B cell (primary cell): ENCODE measurements at regions not wholly inside any gene's neighbourhood (a gene's known extent, or its start where the extent isn't known, plus 50 kb on each side); places are given as distances from the start of the nearest gene placed in this dataset.

Experiments
- ATAC-seq: fragments of 200-7000 bp; cut with Tn5 transposase; one replicate; pipeline ENCODE4 v1.10.0; 2021; ENCODE audit warnings: low read depth, mild to moderate bottlenecking, moderate number of reproducible peaks, moderate library complexity
- CTCF ChIA-PET: fragments of 350-600 bp; sonication (Branson Sonifier 250); formaldehyde crosslinking; loops from one replicate; lab custom pipeline; 2021; ENCODE audit warnings: antibody characterized with exemption, inconsistent platforms; lab: Charles Lee
- POLR2A ChIA-PET: fragments of 350-600 bp; sonication (Branson Sonifier 250); formaldehyde crosslinking; loops from one replicate; lab custom pipeline; 2021; ENCODE audit warnings: antibody characterized with exemption; lab: Charles Lee
- DNase-seq: peaks from one replicate; pipeline ENCODE4 v3.0.0; 2013
- H2AFZ ChIP-seq: 2 replicates; pipeline ENCODE4 v1.6.1; 2012; ENCODE audit warnings: mild to moderate bottlenecking, low read depth, low read length; ENCODE audit not compliant: insufficient read depth, poor library complexity, severe bottlenecking
- H3K27ac ChIP-seq, 2 donors: 1 replicate in 1 of 2; 2 replicates in 1 of 2; pipeline ENCODE4 v1.5.1; 2012 to 2013; ENCODE audit warnings: low read length in 2 of 2, mild to moderate bottlenecking in 2 of 2, moderate library complexity in 1 of 2
- H3K27me3 ChIP-seq, 4 experiments: fragments of 200-600 bp in 1 of 4; sonication (generic) in 1 of 4; replicated peaks in 1 of 4; 1 replicate in 2 of 4; 2 replicates in 2 of 4; pipeline versions ENCODE4 v1.6.1 to v1.7.0; 2013 to 2016; ENCODE audit warnings: low read length in 3 of 4, mild to moderate bottlenecking in 2 of 4, mixed read lengths in 1 of 4, moderate library complexity in 1 of 4; ENCODE audit not compliant: insufficient read depth in 4 of 4, control insufficient read depth in 3 of 4; ENCODE audit errors: control extremely low read depth in 1 of 4
- H3K36me3 ChIP-seq, 2 experiments: replicated peaks in 1 of 2; 1 replicate in 1 of 2; 2 replicates in 1 of 2; pipeline versions ENCODE4 v1.6.1 to v1.7.1; 2013; ENCODE audit warnings: low read length in 1 of 2; ENCODE audit not compliant: insufficient read depth in 2 of 2, control insufficient read depth in 1 of 2; ENCODE audit errors: control extremely low read depth in 1 of 2, extremely low read depth in 1 of 2
- H3K4me1 ChIP-seq, 2 donors: fragments of 200-600 bp in 1 of 2; sonication (generic) in 1 of 2; 1 replicate in 1 of 2; 2 replicates in 1 of 2; pipeline versions ENCODE4 v1.5.1 to v1.6.1; 2013 to 2017; ENCODE audit warnings: low read length in 2 of 2; ENCODE audit not compliant: control insufficient read depth in 2 of 2, insufficient read depth in 2 of 2
- H3K4me2 ChIP-seq: replicated peaks from 2 replicates; pipeline ENCODE3; 2012; ENCODE audit warnings: mild to moderate bottlenecking, low read depth, low read length; ENCODE audit not compliant: poor library complexity, severe bottlenecking
- H3K4me3 ChIP-seq, 5 experiments: fragments of 200-600 bp in 1 of 5; sonication (generic) in 1 of 5; 1 replicate in 3 of 5; 2 replicates in 2 of 5; pipeline versions ENCODE4 v1.5.1 to v1.7.0; 2011 to 2016; ENCODE audit warnings: low read length in 4 of 5, mild to moderate bottlenecking in 4 of 5, low read depth in 2 of 5, control low read depth in 1 of 5, moderate library complexity in 1 of 5; ENCODE audit not compliant: insufficient read depth in 1 of 5; ENCODE audit errors: control extremely low read depth in 1 of 5, extremely low read depth in 1 of 5
- H3K79me2 ChIP-seq: fragments of 200-600 bp; sonication (generic); one replicate; pipeline ENCODE4 v1.6.0; 2016; ENCODE audit warnings: low read length; ENCODE audit not compliant: control insufficient read depth, insufficient read depth
- H3K9ac ChIP-seq: fragments of 200-600 bp; sonication (generic); 2 replicates; pipeline ENCODE4 v1.6.1; 2017; ENCODE audit warnings: mild to moderate bottlenecking, low read length, moderate library complexity
- H3K9me3 ChIP-seq, 3 donors: one replicate each; pipeline versions ENCODE4 v1.6.1 to v1.7.1; 2013; ENCODE audit warnings: low read length in 2 of 3; ENCODE audit not compliant: control insufficient read depth in 2 of 3, insufficient read depth in 1 of 3; ENCODE audit errors: control extremely low read depth in 1 of 3
- H4K20me1 ChIP-seq: 2 replicates; pipeline ENCODE4 v1.6.0; 2012; ENCODE audit warnings: mild to moderate bottlenecking, low read length; ENCODE audit not compliant: insufficient read depth, control insufficient read depth, poor library complexity, severe bottlenecking
- H3K27ac Mint-ChIP-seq: one replicate; pipeline ENCODE4 v1.8.0; 2021; ENCODE audit warnings: mixed read lengths
- H3K27me3 Mint-ChIP-seq: one replicate; pipeline ENCODE4 v1.8.0; 2021; ENCODE audit warnings: mixed read lengths
- H3K4me1 Mint-ChIP-seq: one replicate; pipeline ENCODE4 v1.8.0; 2021; ENCODE audit warnings: mixed read lengths
- H3K4me3 Mint-ChIP-seq: one replicate; pipeline ENCODE4 v1.8.0; 2021; ENCODE audit warnings: mixed read lengths
- H3K9me3 Mint-ChIP-seq: one replicate; pipeline ENCODE4 v1.8.0; 2022; ENCODE audit warnings: mixed read lengths; ENCODE audit not compliant: insufficient read depth
- EZH2 ChIP-seq: IDR thresholded peaks from 2 replicates; pipeline ENCODE4 v1.6.1; 2012; ENCODE audit warnings: borderline replicate concordance, low read depth, mild to moderate bottlenecking, moderate library complexity, low read length; ENCODE audit not compliant: insufficient read depth, poor library complexity, severe bottlenecking
- WGBS: methylation state at CpG from one replicate; pipeline ENCODE4 v1.1.5; 2013; ENCODE audit warnings: missing lambda C conversion rate; ENCODE audit not compliant: insufficient coverage; 5-methylcytosine and 5-hydroxymethylcytosine counted together
- intact Hi-C: fragments of 100-400 bp; cut with micrococcal nuclease; formaldehyde crosslinking; loops from one replicate; pipeline ENCODE4 v1.10.0; 2022
- TF ChIP-seq, protein P1 (sequence below): fragments of 200-600 bp; IDR thresholded peaks from one replicate; pipeline ENCODE4 v1.8.0; 2022; ENCODE audit warnings: antibody characterized with exemption, mild to moderate bottlenecking

DNA sequence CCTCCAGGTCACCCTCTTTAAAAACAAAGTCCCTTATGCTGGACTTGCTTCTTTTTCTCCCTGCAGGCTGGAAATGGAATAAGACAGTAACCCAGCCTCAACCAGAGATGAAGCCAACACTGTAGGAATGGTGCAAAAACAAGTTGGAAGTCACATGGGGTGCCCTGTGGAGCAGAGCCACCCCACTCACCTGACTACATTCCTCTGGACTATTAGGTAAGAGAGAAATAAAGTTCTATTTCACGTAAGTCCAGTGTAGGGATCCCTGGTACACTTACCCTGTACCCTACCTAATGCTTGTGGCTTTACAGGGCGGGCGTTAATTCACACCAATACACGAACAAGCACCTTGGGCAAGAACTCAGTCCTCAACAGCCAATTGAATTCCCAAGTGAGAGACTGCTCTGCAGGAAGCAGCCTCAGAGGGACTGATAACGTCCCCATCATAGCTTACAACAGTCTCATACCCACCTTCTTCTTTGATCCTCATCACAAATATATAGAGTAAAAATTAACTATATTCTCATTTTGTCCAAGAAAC, 112.5 kb upstream of the FGGY start:
- WGBS: 97% methylated on average over 4 of the region's 5 CpGs
- no peaks in the 10 kb centered on the region for H3K9me3 ChIP-seq
- H3K9me3 Mint-ChIP-seq: no peaks in the 10 kb centered on the region
- H3K4me3 Mint-ChIP-seq: no peak overlapping the region
- no peak overlapping the region for H3K27ac ChIP-seq
- H3K4me3 ChIP-seq: no peak overlapping the region
- DNase-seq (no peak), ATAC-seq (no peak)
- no peaks in the 10 kb centered on the region for H3K27me3 Mint-ChIP-seq
- no peak overlapping the region for H3K4me2 ChIP-seq
- peaks cover 7% of the 10 kb centered on the region for H3K4me1 Mint-ChIP-seq
- no peak for TF ChIP-seq EZH2
- TF ChIP-seq, protein P1, sequence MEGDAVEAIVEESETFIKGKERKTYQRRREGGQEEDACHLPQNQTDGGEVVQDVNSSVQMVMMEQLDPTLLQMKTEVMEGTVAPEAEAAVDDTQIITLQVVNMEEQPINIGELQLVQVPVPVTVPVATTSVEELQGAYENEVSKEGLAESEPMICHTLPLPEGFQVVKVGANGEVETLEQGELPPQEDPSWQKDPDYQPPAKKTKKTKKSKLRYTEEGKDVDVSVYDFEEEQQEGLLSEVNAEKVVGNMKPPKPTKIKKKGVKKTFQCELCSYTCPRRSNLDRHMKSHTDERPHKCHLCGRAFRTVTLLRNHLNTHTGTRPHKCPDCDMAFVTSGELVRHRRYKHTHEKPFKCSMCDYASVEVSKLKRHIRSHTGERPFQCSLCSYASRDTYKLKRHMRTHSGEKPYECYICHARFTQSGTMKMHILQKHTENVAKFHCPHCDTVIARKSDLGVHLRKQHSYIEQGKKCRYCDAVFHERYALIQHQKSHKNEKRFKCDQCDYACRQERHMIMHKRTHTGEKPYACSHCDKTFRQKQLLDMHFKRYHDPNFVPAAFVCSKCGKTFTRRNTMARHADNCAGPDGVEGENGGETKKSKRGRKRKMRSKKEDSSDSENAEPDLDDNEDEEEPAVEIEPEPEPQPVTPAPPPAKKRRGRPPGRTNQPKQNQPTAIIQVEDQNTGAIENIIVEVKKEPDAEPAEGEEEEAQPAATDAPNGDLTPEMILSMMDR: no peak
- intact Hi-C loops: no loop called here
- no peak overlapping the region for H3K27ac Mint-ChIP-seq
- CTCF ChIA-PET: no interaction called here
- POLR2A ChIA-PET: no interaction called here
- no peak overlapping the region for H2AFZ ChIP-seq
- no peaks in the 10 kb centered on the region for H3K36me3 ChIP-seq
- H3K79me2 ChIP-seq: no peaks in the 10 kb centered on the region
- H4K20me1 ChIP-seq: no peaks in the 10 kb centered on the region
- peaks cover 0 to 5% of the 10 kb centered on the region in 2 donors for H3K4me1 ChIP-seq
- no peaks in the 10 kb centered on the region for H3K27me3 ChIP-seq
- no peak overlapping the region for H3K9ac ChIP-seq

DNA sequence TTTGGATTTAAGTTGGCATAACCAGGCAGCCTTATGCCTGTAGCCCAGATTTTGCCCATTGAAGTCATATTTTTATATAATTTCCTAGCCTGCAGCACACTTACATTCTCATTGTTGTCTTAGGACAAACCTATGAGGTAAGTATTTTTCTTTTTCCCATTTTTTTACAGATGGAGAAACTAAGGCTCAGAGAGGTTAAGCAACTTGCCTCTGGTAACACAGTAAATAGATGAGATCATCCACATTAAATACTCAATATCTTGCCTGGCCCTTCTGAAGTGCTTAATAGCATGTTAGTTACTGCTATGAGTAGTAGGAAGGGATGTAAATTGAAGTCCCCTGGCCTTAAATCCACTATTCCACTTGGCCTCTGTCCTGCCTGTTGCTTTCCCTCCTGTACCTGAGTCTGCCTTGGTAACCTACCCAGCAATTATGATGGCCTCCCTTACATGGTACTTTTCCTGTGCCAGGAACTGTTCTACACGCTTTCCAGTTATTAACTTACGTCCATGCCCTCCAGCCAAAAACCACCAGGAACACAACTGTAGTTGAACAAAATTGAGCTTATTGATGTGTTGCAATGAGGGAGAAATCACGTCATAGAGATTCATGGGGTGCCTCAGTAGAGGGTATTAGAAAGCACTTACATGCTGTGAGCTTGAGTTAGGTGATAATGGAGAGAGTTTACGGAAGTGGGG, 111.6 kb upstream of the FGGY start:
- no peak overlapping the region for H3K4me3 Mint-ChIP-seq
- CTCF ChIA-PET: no interaction called here
- TF ChIP-seq, protein P1: no peak
- intact Hi-C loops: no loop called here
- DNase-seq (no peak), ATAC-seq (no peak)
- H2AFZ ChIP-seq: no peak overlapping the region
- POLR2A ChIA-PET: no interaction called here
- H3K4me3 ChIP-seq: no peak overlapping the region
- H3K27me3 Mint-ChIP-seq: no peaks in the 10 kb centered on the region
- peaks cover 0 to 5% of the 10 kb centered on the region in 2 donors for H3K4me1 ChIP-seq
- H3K27me3 ChIP-seq: no peaks in the 10 kb centered on the region
- no peaks in the 10 kb centered on the region for H3K9me3 Mint-ChIP-seq
- no peak overlapping the region for H3K4me2 ChIP-seq
- no peaks in the 10 kb centered on the region for H3K9me3 ChIP-seq
- H3K27ac ChIP-seq: no peak overlapping the region
- no peak overlapping the region for H3K9ac ChIP-seq
- WGBS: 96% methylated on average over 2 of the region's 4 CpGs
- no peaks in the 10 kb centered on the region for H3K36me3 ChIP-seq
- H3K27ac Mint-ChIP-seq: no peak overlapping the region
- H3K79me2 ChIP-seq: no peaks in the 10 kb centered on the region
- H3K4me1 Mint-ChIP-seq: peaks cover 7% of the 10 kb centered on the region
- H4K20me1 ChIP-seq: no peaks in the 10 kb centered on the region
